ENCODE measurements at regions not wholly inside any gene's neighbourhood (a gene's known extent, or its start where the extent isn't known, plus 50 kb on each side); places are given as distances from the start of the nearest gene placed in this dataset.

- no peak overlapping the region for H3K4me3 ChIP-seq (ENCODE audit: low read depth, low read length)
- no peak for TF ChIP-seq CTCF (conservative IDR thresholded peaks at IDR 0.05; ENCODE audit: low read depth, low read length)
- no peak for DNase-seq (ENCODE audit: low read depth)
These were observed 200.4 kb upstream of the PCDH15 start for GRCh38 chr10:55001422-55001821.

DNA sequence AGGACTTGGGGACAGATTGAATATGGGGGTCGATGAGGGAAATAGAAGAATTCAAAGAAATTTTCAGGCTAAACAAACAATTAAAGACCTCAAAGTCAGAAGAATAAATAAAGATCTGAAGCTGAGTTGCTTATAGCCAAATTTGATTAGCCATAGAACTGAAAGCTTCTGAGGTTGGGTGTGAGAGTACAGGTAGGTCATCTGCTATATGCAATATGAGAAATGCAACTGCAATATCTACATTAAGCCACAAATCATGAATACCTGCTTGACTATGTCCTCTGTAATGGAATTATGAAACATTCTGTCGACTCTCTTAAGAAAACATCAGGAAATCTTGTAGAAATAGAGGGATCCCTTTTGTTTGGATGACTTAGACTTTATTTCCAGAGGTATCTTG, 192.1 kb upstream of the PCDH15 start:
- no peak for DNase-seq (ENCODE audit: low read depth)
- H3K4me3 ChIP-seq (ENCODE audit: low read depth, low read length), result no peak overlapping the region
- TF ChIP-seq CTCF (conservative IDR thresholded peaks at IDR 0.05; ENCODE audit: low read depth, low read length), result no peak

DNA sequence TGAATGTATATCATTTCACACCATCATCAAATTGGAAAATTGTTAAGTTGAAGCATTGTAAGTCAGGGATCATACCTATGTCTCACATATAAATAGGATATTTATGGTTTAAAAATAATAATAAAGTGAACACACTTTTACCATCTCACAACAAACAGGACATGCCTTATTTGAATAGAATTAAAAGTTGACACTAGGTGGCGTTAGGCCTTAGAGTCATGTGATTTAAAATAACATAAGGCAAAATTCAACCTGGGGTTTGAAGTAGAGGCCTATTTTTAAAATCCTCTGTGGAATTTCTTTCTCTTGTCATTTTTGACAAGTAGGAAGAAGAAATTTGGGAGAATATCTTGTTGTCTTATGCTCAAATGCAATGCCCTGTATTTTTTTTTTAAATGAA, 184.7 kb upstream of the PCDH15 start:
- DNase-seq (ENCODE audit: low read depth), result no peak
- H3K4me3 ChIP-seq (ENCODE audit: low read depth, low read length), result no peak overlapping the region
- TF ChIP-seq CTCF (conservative IDR thresholded peaks at IDR 0.05; ENCODE audit: low read depth, low read length), result peak; percentile 60

DNA sequence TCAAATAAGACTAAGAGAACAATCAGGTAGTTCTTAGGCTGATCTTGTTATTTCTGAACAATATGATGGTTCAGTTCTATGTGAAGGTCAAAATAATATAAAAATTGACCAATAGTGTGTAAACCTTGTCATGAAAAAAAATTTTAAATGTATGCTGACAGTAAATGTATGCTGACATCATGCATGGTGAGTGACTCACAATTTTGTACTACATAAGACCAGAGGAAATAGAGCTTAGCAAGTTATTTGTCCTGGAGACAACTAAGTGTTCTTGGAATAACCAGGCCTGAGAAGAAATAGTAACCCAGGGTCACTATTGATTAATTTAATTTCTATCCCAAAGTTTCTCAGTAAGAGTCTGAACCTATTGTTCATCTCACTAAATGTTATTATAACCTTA, 182.2 kb upstream of the PCDH15 start:
- no peak overlapping the region for H3K4me3 ChIP-seq (ENCODE audit: low read depth, low read length)
- no peak for TF ChIP-seq CTCF (conservative IDR thresholded peaks at IDR 0.05; ENCODE audit: low read depth, low read length)
- DNase-seq (ENCODE audit: low read depth), result peak; percentile 20

GRCh38 chr10:54962134-54962900, 161.3 kb upstream of the PCDH15 start:
- H3K4me3 ChIP-seq (ENCODE audit: low read depth, low read length), result no peak overlapping the region
- TF ChIP-seq CTCF (conservative IDR thresholded peaks at IDR 0.05; ENCODE audit: low read depth, low read length), result no peak
- DNase-seq (ENCODE audit: low read depth), result no peak

DNA sequence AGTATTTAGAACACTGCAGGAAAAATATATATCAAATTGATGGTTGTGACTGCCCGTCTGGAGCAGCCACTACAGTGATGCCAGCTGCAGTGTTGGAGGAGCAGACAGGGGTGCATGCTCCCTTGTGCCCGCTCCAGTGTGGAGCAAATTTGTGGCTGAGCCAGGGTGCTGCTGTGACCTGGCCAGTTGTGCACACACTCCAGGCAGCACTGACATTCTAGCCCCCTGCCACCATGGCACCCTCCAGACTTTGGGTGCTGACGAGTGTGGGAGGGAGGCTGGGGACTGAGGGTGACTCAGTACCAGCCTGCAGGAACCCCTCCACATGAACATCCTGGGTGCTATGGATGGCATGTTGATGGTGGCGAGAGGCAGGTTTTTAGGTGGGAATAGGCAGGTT, 160.0 kb upstream of the PCDH15 start:
- DNase-seq (ENCODE audit: low read depth), result no peak
- no peak for TF ChIP-seq CTCF (conservative IDR thresholded peaks at IDR 0.05; ENCODE audit: low read depth, low read length)

GRCh38 chr10:54958844-54959243, 157.8 kb upstream of the PCDH15 start:
- H3K4me3 ChIP-seq (ENCODE audit: low read depth, low read length), result no peak overlapping the region
- DNase-seq (ENCODE audit: low read depth), result no peak
- TF ChIP-seq CTCF (conservative IDR thresholded peaks at IDR 0.05; ENCODE audit: low read depth, low read length), result no peak

More for the DNA sequence above, 160.0 kb upstream of the PCDH15 start:
- no peak overlapping the region for H3K4me3 ChIP-seq (ENCODE audit: low read depth, low read length)

Data from epithelial cell of proximal tubule (primary cell).